PC-9 (cell line): ENCODE measurements at regions not wholly inside any gene's neighbourhood (a gene's known extent, or its start where the extent isn't known, plus 50 kb on each side); places are given as distances from the start of the nearest gene placed in this dataset.

Source experiments
- BruUV-seq: library from RNA; stranded (reverse); fragments of 400-500 nt; replicated peaks from 2 replicates; lab custom pipeline; 2021; lab: Mats Ljungman, UMichigan
- CTCF ChIA-PET: fragments of 300-600 bp; sonication (Branson Sonifier 250); formaldehyde crosslinking; loops from one replicate; lab custom pipeline; 2022; ENCODE audit warnings: antibody characterized with exemption; lab: Charles Lee
- POLR2A ChIA-PET: fragments of 300-600 bp; sonication (Branson Sonifier 250); formaldehyde crosslinking; loops from one replicate; lab custom pipeline; 2022; ENCODE audit warnings: antibody characterized with exemption; ENCODE audit not compliant: unreplicated experiment; lab: Charles Lee
- DNase-seq, 2 experiments: peaks; one replicate each; pipeline versions ENCODE4 v3.0.0 to v3.0.0-alpha.2; 2015 to 2022; ENCODE audit warnings: mixed read lengths in 1 of 2
- H2AFZ ChIP-seq: fragments of 200-600 bp; sonication (generic); 2 replicates; pipeline ENCODE4 v1.8.1; 2017; ENCODE audit warnings: antibody characterized with exemption
- H3F3A ChIP-seq: fragments of 200-600 bp; sonication (generic); 2 replicates; pipeline ENCODE4 v1.8.1; 2017; ENCODE audit warnings: antibody characterized with exemption, mild to moderate bottlenecking, low read depth; ENCODE audit not compliant: insufficient read depth
- H3K27ac ChIP-seq: fragments of 200-600 bp; sonication (generic); 2 replicates; pipeline ENCODE4 v1.6.1; 2016; ENCODE audit warnings: mixed run types
- H3K27me3 ChIP-seq: fragments of 200-600 bp; sonication (generic); 2 replicates; pipeline ENCODE4 v1.6.1; 2016; ENCODE audit warnings: low read depth, mixed run types; ENCODE audit not compliant: insufficient read depth
- H3K36me3 ChIP-seq: fragments of 200-600 bp; sonication (generic); 2 replicates; pipeline ENCODE4 v1.6.1; 2016; ENCODE audit warnings: low read depth, mixed run types
- H3K4me1 ChIP-seq: fragments of 200-600 bp; sonication (generic); replicated peaks from 2 replicates; pipeline ENCODE4 v1.6.1; 2016; ENCODE audit warnings: mixed run types; ENCODE audit not compliant: insufficient read depth
- H3K4me2 ChIP-seq: fragments of 200-600 bp; sonication (generic); 2 replicates; pipeline ENCODE4 v1.6.1; 2017; ENCODE audit warnings: mixed run types
- H3K4me3 ChIP-seq: fragments of 200-600 bp; sonication (generic); 2 replicates; pipeline ENCODE4 v1.6.1; 2016; ENCODE audit warnings: mixed run types
- H3K79me2 ChIP-seq: fragments of 200-600 bp; sonication (generic); 2 replicates; pipeline ENCODE4 v1.6.1; 2017; ENCODE audit warnings: low read depth, mixed run types
- H3K9me2 ChIP-seq: fragments of 200-600 bp; sonication (generic); 2 replicates; pipeline ENCODE4 v1.8.1; 2017; ENCODE audit warnings: mild to moderate bottlenecking; ENCODE audit not compliant: insufficient read depth
- H3K9me3 ChIP-seq: fragments of 200-600 bp; sonication (generic); 2 replicates; pipeline ENCODE4 v1.8.1; 2016; ENCODE audit warnings: low read depth; ENCODE audit not compliant: insufficient read depth
- H4K20me1 ChIP-seq: fragments of 200-600 bp; sonication (generic); 2 replicates; pipeline ENCODE4 v1.8.1; 2017; ENCODE audit not compliant: insufficient read depth
- EZH2 ChIP-seq: fragments of 200-600 bp; sonication (generic); IDR thresholded peaks from 2 replicates; pipeline ENCODE4 v1.8.0; 2017; ENCODE audit warnings: antibody characterized with exemption, low read depth
- intact Hi-C: fragments of 100-400 bp; cut with micrococcal nuclease; formaldehyde crosslinking; loops from one replicate; pipeline ENCODE4 v1.10.0; 2022; ENCODE audit not compliant: unreplicated experiment
- TF ChIP-seq, protein P1 (sequence below): fragments of 200-600 bp; sonication (generic); conservative IDR thresholded peaks from 2 replicates; pipeline ENCODE4 v1.6.1; 2017; ENCODE audit warnings: mixed run types, antibody characterized with exemption, mild to moderate bottlenecking, moderate library complexity

DNA sequence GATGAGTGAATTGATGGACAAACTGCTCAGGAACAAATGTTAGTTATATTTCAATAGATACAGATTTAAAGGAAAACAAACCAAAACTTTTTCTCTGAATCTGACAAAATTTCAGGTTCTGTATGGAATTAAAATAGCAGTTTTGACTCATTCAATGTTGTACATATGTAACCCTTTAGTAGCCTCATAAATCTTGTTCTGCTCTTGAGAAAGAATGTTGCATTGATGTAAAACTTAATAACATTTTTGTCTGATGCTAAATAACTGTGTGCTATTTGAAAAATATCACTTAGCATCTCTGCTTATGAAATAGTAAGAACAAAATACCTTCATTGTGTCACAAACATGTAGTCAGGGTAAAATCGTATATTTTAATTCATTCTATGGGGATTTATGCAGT, 168.9 kb upstream of the NOVA1 start:
- no peak overlapping the region for H3K4me3 ChIP-seq
- H3K36me3 ChIP-seq, result no peaks in the 10 kb centered on the region
- POLR2A ChIA-PET, result no interaction called here
- H3K79me2 ChIP-seq, result no peaks in the 10 kb centered on the region
- H2AFZ ChIP-seq, result no peak overlapping the region
- H4K20me1 ChIP-seq, result no peaks in the 10 kb centered on the region
- no peaks in the 10 kb centered on the region for H3F3A ChIP-seq
- intact Hi-C loops, result no loop called here
- H3K9me3 ChIP-seq, result no peaks in the 10 kb centered on the region
- H3K4me2 ChIP-seq, result no peak overlapping the region
- DNase-seq, result no peak
- CTCF ChIA-PET, result no interaction called here
- peak overlapping the region; percentile 73; the same call in 1 of the 2 replicates for H3K27ac ChIP-seq
- no peaks in the 10 kb centered on the region for H3K9me2 ChIP-seq
- no TSS peak for BruUV-seq
- no peak for TF ChIP-seq EZH2
- TF ChIP-seq, protein P1, sequence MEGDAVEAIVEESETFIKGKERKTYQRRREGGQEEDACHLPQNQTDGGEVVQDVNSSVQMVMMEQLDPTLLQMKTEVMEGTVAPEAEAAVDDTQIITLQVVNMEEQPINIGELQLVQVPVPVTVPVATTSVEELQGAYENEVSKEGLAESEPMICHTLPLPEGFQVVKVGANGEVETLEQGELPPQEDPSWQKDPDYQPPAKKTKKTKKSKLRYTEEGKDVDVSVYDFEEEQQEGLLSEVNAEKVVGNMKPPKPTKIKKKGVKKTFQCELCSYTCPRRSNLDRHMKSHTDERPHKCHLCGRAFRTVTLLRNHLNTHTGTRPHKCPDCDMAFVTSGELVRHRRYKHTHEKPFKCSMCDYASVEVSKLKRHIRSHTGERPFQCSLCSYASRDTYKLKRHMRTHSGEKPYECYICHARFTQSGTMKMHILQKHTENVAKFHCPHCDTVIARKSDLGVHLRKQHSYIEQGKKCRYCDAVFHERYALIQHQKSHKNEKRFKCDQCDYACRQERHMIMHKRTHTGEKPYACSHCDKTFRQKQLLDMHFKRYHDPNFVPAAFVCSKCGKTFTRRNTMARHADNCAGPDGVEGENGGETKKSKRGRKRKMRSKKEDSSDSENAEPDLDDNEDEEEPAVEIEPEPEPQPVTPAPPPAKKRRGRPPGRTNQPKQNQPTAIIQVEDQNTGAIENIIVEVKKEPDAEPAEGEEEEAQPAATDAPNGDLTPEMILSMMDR, result no peak
- H3K27me3 ChIP-seq, result no peaks in the 10 kb centered on the region
- peaks cover 15% of the 10 kb centered on the region for H3K4me1 ChIP-seq

DNA sequence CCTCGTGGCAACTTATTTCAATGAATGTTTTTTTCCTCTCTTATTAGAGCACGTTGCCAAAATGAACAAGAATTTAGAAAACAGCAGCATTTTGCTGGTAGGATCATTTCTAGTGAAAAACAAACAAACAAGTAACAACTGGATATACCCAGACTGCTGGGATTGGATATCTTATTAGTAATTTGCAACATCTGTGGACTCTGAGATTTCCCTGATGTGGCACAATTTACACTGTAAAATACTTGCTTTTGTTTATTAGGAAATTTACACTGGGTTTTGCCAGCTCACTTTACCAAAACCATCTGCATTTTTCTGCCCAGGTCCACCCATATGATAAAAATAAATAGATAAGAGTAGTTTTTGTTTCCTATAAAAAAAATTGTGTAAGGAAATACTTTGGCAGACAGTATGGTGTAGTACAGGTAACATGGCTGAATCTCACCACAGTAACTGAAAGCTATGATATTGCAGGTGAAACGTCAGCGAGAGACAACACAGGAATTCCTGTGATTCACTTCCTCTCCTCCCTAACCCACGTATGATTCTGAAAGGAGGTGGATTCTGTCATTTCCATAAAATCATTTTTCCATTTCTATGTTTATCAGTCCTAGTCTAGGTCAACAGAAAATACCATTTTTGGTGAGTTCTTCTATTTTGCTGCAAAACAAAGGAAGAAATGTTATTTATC, 176.2 kb upstream of the NOVA1 start:
- TF ChIP-seq, protein P1, result no peak
- TF ChIP-seq EZH2, result no peak
- H3K9me2 ChIP-seq, result no peaks in the 10 kb centered on the region
- no peaks in the 10 kb centered on the region for H3K9me3 ChIP-seq
- BruUV-seq, result no TSS peak
- H3K4me2 ChIP-seq, result no peak overlapping the region
- H3K4me1 ChIP-seq, result no peaks in the 10 kb centered on the region
- H3K27ac ChIP-seq, result no peak overlapping the region
- H3K79me2 ChIP-seq, result no peaks in the 10 kb centered on the region
- H3K27me3 ChIP-seq, result no peaks in the 10 kb centered on the region
- DNase-seq, result no peak
- H4K20me1 ChIP-seq, result no peaks in the 10 kb centered on the region
- no peaks in the 10 kb centered on the region for H3K36me3 ChIP-seq
- intact Hi-C loops, result no loop called here
- POLR2A ChIA-PET, result no interaction called here
- CTCF ChIA-PET, result no interaction called here
- H3F3A ChIP-seq, result no peaks in the 10 kb centered on the region
- H3K4me3 ChIP-seq, result no peak overlapping the region
- H2AFZ ChIP-seq, result no peak overlapping the region

DNA sequence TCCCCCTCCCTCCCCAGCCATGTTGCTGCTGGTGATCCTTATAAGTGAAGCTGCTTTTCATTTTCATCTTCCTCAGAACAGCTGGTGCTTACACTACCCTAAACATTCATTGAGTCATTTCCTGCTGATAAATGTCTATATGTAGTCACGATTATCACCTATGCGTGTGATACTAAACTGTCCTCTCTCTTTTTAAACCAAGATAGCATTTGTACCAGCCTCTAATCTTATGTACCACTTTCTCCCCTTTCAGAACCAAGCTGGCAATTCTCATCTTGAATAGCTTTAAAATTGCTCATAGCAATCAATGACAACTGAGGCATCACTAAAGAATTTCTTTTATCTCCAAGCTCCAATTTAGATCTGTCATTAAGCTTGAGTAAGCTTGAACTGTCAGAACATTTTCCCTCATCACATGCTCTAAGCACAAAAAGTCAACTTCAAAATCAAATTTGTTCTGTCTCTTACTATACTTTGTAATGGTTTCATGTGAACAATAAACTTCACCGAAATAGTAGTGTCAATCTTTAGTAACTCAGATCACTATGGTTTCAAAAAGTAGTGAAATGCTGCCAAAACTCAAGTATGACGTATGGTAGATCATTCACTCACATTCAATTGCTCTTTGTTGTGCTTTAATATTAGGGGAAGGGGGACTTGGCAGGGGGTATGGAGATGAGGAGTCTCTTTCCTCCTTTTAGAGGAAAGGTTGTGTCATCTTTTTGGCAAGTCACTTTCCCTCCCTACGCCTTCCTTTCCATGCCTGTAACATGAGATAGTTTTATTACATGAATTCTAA, 178.1 kb upstream of the NOVA1 start:
- Histone ChIP-seq H3K9me2 (no peaks in the 10 kb centered on the region), H2AFZ (no peak overlapping the region), H3K27me3 (no peaks in the 10 kb centered on the region), H4K20me1 (no peaks in the 10 kb centered on the region), H3F3A (no peaks in the 10 kb centered on the region), H3K27ac (no peak overlapping the region), H3K4me2 (no peak overlapping the region), H3K9me3 (no peaks in the 10 kb centered on the region), H3K4me3 (no peak overlapping the region), H3K36me3 (no peaks in the 10 kb centered on the region), H3K79me2 (no peaks in the 10 kb centered on the region), H3K4me1 (no peaks in the 10 kb centered on the region)
- no TSS peak for BruUV-seq
- ChIA-PET CTCF (no interaction called here), POLR2A (no interaction called here)
- no peak for DNase-seq
- intact Hi-C loops, result no loop called here
- TF ChIP-seq, protein P1, result no peak
- TF ChIP-seq EZH2, result no peak
